Left lung (tissue), 4 donors: ENCODE measurements at regions not wholly inside any gene's neighbourhood (a gene's known extent, or its start where the extent isn't known, plus 50 kb on each side); places are given as distances from the start of the nearest gene placed in this dataset.

ENCODE experiments used
- ATAC-seq: fragments of 200-7000 bp; cut with Tn5 transposase; one replicate; pipeline ENCODE4 v1.9.1; 2020; ENCODE audit warnings: moderate library complexity
- DNase-seq, 4 donors: peaks; one replicate each; pipeline ENCODE4 v3.0.0-alpha.2; 2013 to 2020
- H3K27ac ChIP-seq, 2 donors: fragments of 200-600 bp; sonication (generic) in 1 of 2; one replicate each; pipeline versions ENCODE4 v1.5.0 to v1.8.0; 2020 to 2021
- H3K27me3 ChIP-seq, 2 donors: fragments of 200-600 bp; sonication (generic) in 1 of 2; one replicate each; pipeline versions ENCODE4 v1.5.0 to v1.8.0; 2020 to 2021
- H3K36me3 ChIP-seq, 2 donors: fragments of 200-600 bp; sonication (generic) in 1 of 2; one replicate each; pipeline versions ENCODE4 v1.5.0 to v1.8.0; 2020 to 2021
- H3K4me1 ChIP-seq, 2 donors: fragments of 200-600 bp; one replicate each; pipeline ENCODE4 v1.8.0; 2021
- H3K4me3 ChIP-seq, 2 donors: fragments of 200-600 bp; sonication (generic) in 1 of 2; one replicate each; pipeline versions ENCODE4 v1.5.0 to v1.8.0; 2020 to 2021; ENCODE audit warnings: mild to moderate bottlenecking in 1 of 2
- H3K9me3 ChIP-seq, 2 donors: fragments of 200-600 bp; sonication (generic) in 1 of 2; one replicate each; pipeline versions ENCODE4 v1.5.0 to v1.8.0; 2020 to 2021
- CTCF ChIP-seq, 2 donors: fragments of 200-600 bp; sonication (generic) in 1 of 2; IDR thresholded peaks; one replicate each; pipeline versions ENCODE4 v1.5.0 to v1.8.0; 2021; ENCODE audit warnings: antibody characterized with exemption in 2 of 2
- intact Hi-C, 2 donors: fragments of 100-400 bp; cut with DNase I; formaldehyde crosslinking; loops; one replicate each; pipeline versions ENCODE4 v1.11.2 to v1.14.2; 2022
- donor health status: DM: no; HTN: yes; CAD: no.
- donor health status: DM: no; HTN: no; CAD: no.

- intact Hi-C loops: loop anchor here in 1 of 2 donors (10.0 kb wide), 3 partner anchors 155 to 265 kb away; partner anchors contain the start of gene TNFAIP3
Measured at GRCh38 chr6:137709424-137710236, 157.4 kb upstream of the TNFAIP3 start.

GRCh38 chr6:137711972-137712371, 155.1 kb upstream of the TNFAIP3 start:
- DNase-seq (no peak), ATAC-seq (no peak)
- Histone ChIP-seq H3K9me3 (no peaks in the 10 kb centered on the region), H3K27me3 (no peaks in the 10 kb centered on the region), H3K4me3 (no peak overlapping the region), H3K27ac (no peak overlapping the region), H3K4me1 (peaks cover 4 to 37% of the 10 kb centered on the region in 2 donors), H3K36me3 (no peaks in the 10 kb centered on the region)
- TF ChIP-seq CTCF (IDR thresholded peaks at IDR 0.05): no peak
- intact Hi-C loops: no loop called here

More at GRCh38 chr6:137709424-137710236, 157.4 kb upstream of the TNFAIP3 start:
- ATAC-seq (no peak), DNase-seq (no peak)
- H3K27ac ChIP-seq: peak overlapping the region in 1 of 2 donors; percentile 64
- H3K9me3 ChIP-seq: no peaks in the 10 kb centered on the region
- no peaks in the 10 kb centered on the region for H3K27me3 ChIP-seq
- H3K4me1 ChIP-seq: peaks cover 4 to 53% of the 10 kb centered on the region in 2 donors
- H3K36me3 ChIP-seq: no peaks in the 10 kb centered on the region
- H3K4me3 ChIP-seq: no peak overlapping the region
- no peak for TF ChIP-seq CTCF (IDR thresholded peaks at IDR 0.05)

GRCh38 chr6:137712587-137712986, 154.5 kb upstream of the TNFAIP3 start:
- intact Hi-C loops: no loop called here
- H3K27me3 ChIP-seq: no peaks in the 10 kb centered on the region
- no peaks in the 10 kb centered on the region for H3K36me3 ChIP-seq
- DNase-seq: no peak
- TF ChIP-seq CTCF (IDR thresholded peaks at IDR 0.05): no peak
- no peaks in the 10 kb centered on the region for H3K9me3 ChIP-seq
- H3K4me3 ChIP-seq: no peak overlapping the region
- no peak overlapping the region for H3K27ac ChIP-seq
- H3K4me1 ChIP-seq: peaks cover under 1 to 31% of the 10 kb centered on the region in 2 donors
- ATAC-seq: no peak

GRCh38 chr6:137715589-137716045, 151.4 kb upstream of the TNFAIP3 start:
- intact Hi-C loops: no loop called here
- peaks cover 0 to 16% of the 10 kb centered on the region in 2 donors for H3K4me1 ChIP-seq

More at GRCh38 chr6:137715589-137716045, 151.4 kb upstream of the TNFAIP3 start:
- TF ChIP-seq CTCF (IDR thresholded peaks at IDR 0.05): no peak
- no peaks in the 10 kb centered on the region for H3K9me3 ChIP-seq
- no peak overlapping the region for H3K4me3 ChIP-seq
- no peaks in the 10 kb centered on the region for H3K27me3 ChIP-seq
- DNase-seq: no peak
- peak; percentile 35 for ATAC-seq
- H3K36me3 ChIP-seq: no peaks in the 10 kb centered on the region
- no peak overlapping the region for H3K27ac ChIP-seq
